Liver (tissue), 8 donors: ENCODE measurements at regions not wholly inside any gene's neighbourhood (a gene's known extent, or its start where the extent isn't known, plus 50 kb on each side); places are given as distances from the start of the nearest gene placed in this dataset.

Experiments
- DNase-seq: peaks from one replicate; pipeline ENCODE4 v3.0.0-alpha.2; 2017; ENCODE audit warnings: low spot score
- H3K27ac ChIP-seq, 2 donors: one replicate each; pipeline ENCODE4 v1.7.0; 2013; ENCODE audit warnings: inconsistent platforms in 2 of 2, low read length in 2 of 2, control low read depth in 1 of 2, low read depth in 1 of 2, mild to moderate bottlenecking in 1 of 2
- H3K27me3 ChIP-seq, 4 donors: one replicate each; pipeline versions ENCODE4 v1.6.1 to v1.7.0; 2013; ENCODE audit warnings: low read length in 3 of 4, inconsistent platforms in 1 of 4, mild to moderate bottlenecking in 1 of 4, moderate library complexity in 1 of 4; ENCODE audit not compliant: control insufficient read depth in 4 of 4, insufficient read depth in 4 of 4
- H3K36me3 ChIP-seq, 4 donors: one replicate each; pipeline versions ENCODE4 v1.6.1 to v1.7.0; 2013; ENCODE audit warnings: low read length in 3 of 4, mild to moderate bottlenecking in 3 of 4, low read depth in 1 of 4, moderate library complexity in 1 of 4; ENCODE audit not compliant: control insufficient read depth in 4 of 4, insufficient read depth in 3 of 4
- H3K4me1 ChIP-seq, 4 donors: one replicate each; pipeline versions ENCODE4 v1.6.1 to v1.7.0; 2013; ENCODE audit warnings: low read length in 3 of 4, mild to moderate bottlenecking in 3 of 4, moderate library complexity in 1 of 4; ENCODE audit not compliant: control insufficient read depth in 4 of 4, insufficient read depth in 4 of 4
- H3K4me3 ChIP-seq, 3 donors: one replicate each; pipeline versions ENCODE4 v1.6.1 to v1.7.0; 2013; ENCODE audit warnings: low read length in 3 of 3, control low read depth in 1 of 3, low read depth in 1 of 3, mild to moderate bottlenecking in 1 of 3
- H3K9ac ChIP-seq, 2 donors: one replicate each; pipeline ENCODE4 v1.7.0; 2013; ENCODE audit warnings: low read length in 2 of 2, mild to moderate bottlenecking in 2 of 2, moderate library complexity in 2 of 2, control low read depth in 1 of 2, low read depth in 1 of 2
- H3K9me3 ChIP-seq, 4 donors: one replicate each; pipeline versions ENCODE4 v1.6.1 to v1.7.0; 2013; ENCODE audit warnings: low read length in 3 of 4; ENCODE audit not compliant: control insufficient read depth in 4 of 4
- EGR1 ChIP-seq, 2 donors: IDR thresholded peaks; 2 replicates each; pipeline ENCODE4 v1.6.1; 2016 to 2018; ENCODE audit warnings: antibody characterized with exemption in 2 of 2, low read depth in 2 of 2
- FOXA1 ChIP-seq: IDR thresholded peaks from 2 replicates; pipeline ENCODE4 v1.6.1; 2016; ENCODE audit warnings: antibody characterized with exemption
- FOXA2 ChIP-seq: IDR thresholded peaks from 2 replicates; pipeline ENCODE4 v1.6.1; 2016; ENCODE audit warnings: antibody characterized with exemption
- GABPA ChIP-seq, 2 donors: IDR thresholded peaks in 1 of 2; conservative IDR thresholded peaks in 1 of 2; 2 replicates each; pipeline ENCODE4 v1.6.1; 2016; ENCODE audit warnings: antibody characterized with exemption in 2 of 2, mild to moderate bottlenecking in 1 of 2, moderate library complexity in 1 of 2
- HNF4A ChIP-seq, 2 donors: conservative IDR thresholded peaks; 2 replicates each; pipeline ENCODE4 v1.6.1; 2016; ENCODE audit warnings: antibody characterized with exemption in 2 of 2, mild to moderate bottlenecking in 2 of 2
- HNF4G ChIP-seq: IDR thresholded peaks from 2 replicates; pipeline ENCODE4 v1.6.1; 2016; ENCODE audit warnings: antibody characterized with exemption
- JUND ChIP-seq, 2 donors: IDR thresholded peaks; 2 replicates each; pipeline ENCODE4 v1.6.1; 2016; ENCODE audit warnings: antibody characterized with exemption in 2 of 2
- NR2F2 ChIP-seq: IDR thresholded peaks from 2 replicates; pipeline ENCODE4 v1.6.1; 2016; ENCODE audit warnings: antibody characterized with exemption
- RAD21 ChIP-seq, 2 donors: IDR thresholded peaks; 2 replicates each; pipeline ENCODE4 v1.6.1; 2016; ENCODE audit warnings: antibody characterized with exemption in 2 of 2, mild to moderate bottlenecking in 2 of 2
- RXRA ChIP-seq, 2 donors: IDR thresholded peaks; 2 replicates each; pipeline ENCODE4 v1.6.1; 2017 to 2018; ENCODE audit warnings: antibody characterized with exemption in 2 of 2, mild to moderate bottlenecking in 1 of 2
- SP1 ChIP-seq: IDR thresholded peaks from 2 replicates; pipeline ENCODE4 v1.6.1; 2018; ENCODE audit warnings: antibody characterized with exemption, mild to moderate bottlenecking
- TAF1 ChIP-seq: conservative IDR thresholded peaks from 2 replicates; pipeline ENCODE4 v1.6.1; 2016; ENCODE audit warnings: antibody characterized with exemption, mild to moderate bottlenecking
- YY1 ChIP-seq: IDR thresholded peaks from 2 replicates; pipeline ENCODE4 v1.6.1; 2016; ENCODE audit warnings: antibody characterized with exemption, mild to moderate bottlenecking
- WGBS: extraction: QIAGEN DNeasy Blood & Tissue Kit; methylation state at CpG from one replicate; pipeline ENCODE4 v1.1.7; 2013; 5-methylcytosine and 5-hydroxymethylcytosine counted together
- TF ChIP-seq, protein P1 (sequence below): IDR thresholded peaks from 2 replicates; pipeline ENCODE4 v1.6.1; 2016; ENCODE audit warnings: antibody characterized with exemption, mild to moderate bottlenecking
- TF ChIP-seq, protein P2 (sequence below): IDR thresholded peaks from 2 replicates; pipeline ENCODE4 v1.6.1; 2016; ENCODE audit warnings: antibody characterized with exemption
- TF ChIP-seq, protein P3 (sequence below): IDR thresholded peaks from 2 replicates; pipeline ENCODE4 v1.6.1; 2016; ENCODE audit warnings: antibody characterized with exemption
- TF ChIP-seq, protein P4 (sequence below): fragments of 150-350 bp; IDR thresholded peaks from 2 replicates; pipeline ENCODE4 v1.5.1; 2017; ENCODE audit warnings: improper control_type of control experiment, low read depth, low read length; ENCODE audit not compliant: missing input control
- TF ChIP-seq, protein P5 (sequence below): IDR thresholded peaks from 2 replicates; pipeline ENCODE4 v1.6.1; 2016; ENCODE audit warnings: antibody characterized with exemption
- donor health status: healthy.
- donor health status: healthy.
- donor health status: healthy.
- donor health status: healthy.
- donor health status: healthy.

DNA sequence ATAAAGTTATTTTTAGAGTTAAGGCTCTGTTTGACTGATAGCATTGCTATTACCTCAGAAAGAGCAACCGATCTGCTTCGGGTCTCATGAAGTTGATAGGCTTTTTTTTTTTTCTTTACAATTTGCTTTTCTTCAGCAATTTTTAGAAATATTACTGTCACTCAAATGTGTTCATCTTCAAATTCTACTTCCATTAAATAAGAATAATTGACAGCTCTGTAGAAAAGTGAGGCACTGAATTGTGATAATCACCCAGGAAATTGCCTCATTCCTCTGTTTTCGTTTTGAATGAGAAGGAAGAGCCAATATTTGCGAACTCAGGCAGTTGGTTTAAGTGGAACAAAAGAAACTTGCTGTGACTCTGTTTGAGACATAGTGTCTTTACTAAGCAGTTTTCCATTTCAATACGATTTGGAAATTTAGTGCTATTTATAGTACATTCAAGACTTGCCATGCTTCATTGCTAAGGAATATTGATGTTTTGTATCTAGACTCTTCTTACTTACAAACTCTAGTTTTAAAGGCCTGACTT lies 700.5 kb upstream of the CDH10 start:
- 59% methylated on average over 5 of the region's 5 CpGs for WGBS
- Histone ChIP-seq H3K27ac (no peak overlapping the region), H3K4me1 (no peaks in the 10 kb centered on the region), H3K27me3 (no peaks in the 10 kb centered on the region), H3K4me3 (no peak overlapping the region), H3K9me3 (no peaks in the 10 kb centered on the region), H3K9ac (no peak overlapping the region), H3K36me3 (no peaks in the 10 kb centered on the region)
- DNase-seq: no peak
- TF ChIP-seq, protein P1, sequence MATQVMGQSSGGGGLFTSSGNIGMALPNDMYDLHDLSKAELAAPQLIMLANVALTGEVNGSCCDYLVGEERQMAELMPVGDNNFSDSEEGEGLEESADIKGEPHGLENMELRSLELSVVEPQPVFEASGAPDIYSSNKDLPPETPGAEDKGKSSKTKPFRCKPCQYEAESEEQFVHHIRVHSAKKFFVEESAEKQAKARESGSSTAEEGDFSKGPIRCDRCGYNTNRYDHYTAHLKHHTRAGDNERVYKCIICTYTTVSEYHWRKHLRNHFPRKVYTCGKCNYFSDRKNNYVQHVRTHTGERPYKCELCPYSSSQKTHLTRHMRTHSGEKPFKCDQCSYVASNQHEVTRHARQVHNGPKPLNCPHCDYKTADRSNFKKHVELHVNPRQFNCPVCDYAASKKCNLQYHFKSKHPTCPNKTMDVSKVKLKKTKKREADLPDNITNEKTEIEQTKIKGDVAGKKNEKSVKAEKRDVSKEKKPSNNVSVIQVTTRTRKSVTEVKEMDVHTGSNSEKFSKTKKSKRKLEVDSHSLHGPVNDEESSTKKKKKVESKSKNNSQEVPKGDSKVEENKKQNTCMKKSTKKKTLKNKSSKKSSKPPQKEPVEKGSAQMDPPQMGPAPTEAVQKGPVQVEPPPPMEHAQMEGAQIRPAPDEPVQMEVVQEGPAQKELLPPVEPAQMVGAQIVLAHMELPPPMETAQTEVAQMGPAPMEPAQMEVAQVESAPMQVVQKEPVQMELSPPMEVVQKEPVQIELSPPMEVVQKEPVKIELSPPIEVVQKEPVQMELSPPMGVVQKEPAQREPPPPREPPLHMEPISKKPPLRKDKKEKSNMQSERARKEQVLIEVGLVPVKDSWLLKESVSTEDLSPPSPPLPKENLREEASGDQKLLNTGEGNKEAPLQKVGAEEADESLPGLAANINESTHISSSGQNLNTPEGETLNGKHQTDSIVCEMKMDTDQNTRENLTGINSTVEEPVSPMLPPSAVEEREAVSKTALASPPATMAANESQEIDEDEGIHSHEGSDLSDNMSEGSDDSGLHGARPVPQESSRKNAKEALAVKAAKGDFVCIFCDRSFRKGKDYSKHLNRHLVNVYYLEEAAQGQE: no peak
- TF ChIP-seq TAF1 (no peak), HNF4G (no peak), RXRA (IDR thresholded peaks at IDR 0.05) (no peak), FOXA1 (no peak), YY1 (no peak), SP1 (no peak)
- TF ChIP-seq, protein P2, sequence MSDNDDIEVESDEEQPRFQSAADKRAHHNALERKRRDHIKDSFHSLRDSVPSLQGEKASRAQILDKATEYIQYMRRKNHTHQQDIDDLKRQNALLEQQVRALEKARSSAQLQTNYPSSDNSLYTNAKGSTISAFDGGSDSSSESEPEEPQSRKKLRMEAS: no peak
- TF ChIP-seq, protein P3, sequence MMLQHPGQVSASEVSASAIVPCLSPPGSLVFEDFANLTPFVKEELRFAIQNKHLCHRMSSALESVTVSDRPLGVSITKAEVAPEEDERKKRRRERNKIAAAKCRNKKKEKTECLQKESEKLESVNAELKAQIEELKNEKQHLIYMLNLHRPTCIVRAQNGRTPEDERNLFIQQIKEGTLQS: no peak
- TF ChIP-seq, protein P4, sequence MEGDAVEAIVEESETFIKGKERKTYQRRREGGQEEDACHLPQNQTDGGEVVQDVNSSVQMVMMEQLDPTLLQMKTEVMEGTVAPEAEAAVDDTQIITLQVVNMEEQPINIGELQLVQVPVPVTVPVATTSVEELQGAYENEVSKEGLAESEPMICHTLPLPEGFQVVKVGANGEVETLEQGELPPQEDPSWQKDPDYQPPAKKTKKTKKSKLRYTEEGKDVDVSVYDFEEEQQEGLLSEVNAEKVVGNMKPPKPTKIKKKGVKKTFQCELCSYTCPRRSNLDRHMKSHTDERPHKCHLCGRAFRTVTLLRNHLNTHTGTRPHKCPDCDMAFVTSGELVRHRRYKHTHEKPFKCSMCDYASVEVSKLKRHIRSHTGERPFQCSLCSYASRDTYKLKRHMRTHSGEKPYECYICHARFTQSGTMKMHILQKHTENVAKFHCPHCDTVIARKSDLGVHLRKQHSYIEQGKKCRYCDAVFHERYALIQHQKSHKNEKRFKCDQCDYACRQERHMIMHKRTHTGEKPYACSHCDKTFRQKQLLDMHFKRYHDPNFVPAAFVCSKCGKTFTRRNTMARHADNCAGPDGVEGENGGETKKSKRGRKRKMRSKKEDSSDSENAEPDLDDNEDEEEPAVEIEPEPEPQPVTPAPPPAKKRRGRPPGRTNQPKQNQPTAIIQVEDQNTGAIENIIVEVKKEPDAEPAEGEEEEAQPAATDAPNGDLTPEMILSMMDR: no peak

DNA sequence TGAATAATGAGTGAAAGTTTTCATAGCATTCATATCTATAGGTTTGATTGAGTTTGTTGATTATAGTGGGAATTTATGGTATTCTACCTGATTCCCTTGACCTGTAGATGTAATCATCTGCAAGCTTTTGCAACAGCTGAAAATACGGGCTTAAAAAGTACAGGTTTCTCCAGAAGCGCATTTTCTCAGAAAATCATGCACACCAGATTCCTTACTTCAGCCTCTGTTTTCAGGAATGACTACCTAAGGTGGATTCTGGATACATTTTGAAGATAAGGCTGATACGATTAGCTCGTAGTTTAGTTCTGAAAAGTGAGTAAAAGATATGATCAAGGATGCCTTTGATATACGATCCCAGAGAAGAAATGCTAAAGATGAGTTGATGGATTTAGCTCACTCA lies 694.8 kb upstream of the CDH10 start:
- DNase-seq: no peak
- no peaks in the 10 kb centered on the region for H3K27me3 ChIP-seq
- H3K4me1 ChIP-seq: no peaks in the 10 kb centered on the region
- no peaks in the 10 kb centered on the region for H3K9me3 ChIP-seq
- no peaks in the 10 kb centered on the region for H3K36me3 ChIP-seq
- no peak overlapping the region for H3K9ac ChIP-seq
- WGBS: 77% methylated on average over 5 of the region's 5 CpGs
- no peak overlapping the region for H3K27ac ChIP-seq
- no peak overlapping the region for H3K4me3 ChIP-seq
- no peak for TF ChIP-seq RAD21 (IDR thresholded peaks at IDR 0.05)
- TF ChIP-seq, protein P5, sequence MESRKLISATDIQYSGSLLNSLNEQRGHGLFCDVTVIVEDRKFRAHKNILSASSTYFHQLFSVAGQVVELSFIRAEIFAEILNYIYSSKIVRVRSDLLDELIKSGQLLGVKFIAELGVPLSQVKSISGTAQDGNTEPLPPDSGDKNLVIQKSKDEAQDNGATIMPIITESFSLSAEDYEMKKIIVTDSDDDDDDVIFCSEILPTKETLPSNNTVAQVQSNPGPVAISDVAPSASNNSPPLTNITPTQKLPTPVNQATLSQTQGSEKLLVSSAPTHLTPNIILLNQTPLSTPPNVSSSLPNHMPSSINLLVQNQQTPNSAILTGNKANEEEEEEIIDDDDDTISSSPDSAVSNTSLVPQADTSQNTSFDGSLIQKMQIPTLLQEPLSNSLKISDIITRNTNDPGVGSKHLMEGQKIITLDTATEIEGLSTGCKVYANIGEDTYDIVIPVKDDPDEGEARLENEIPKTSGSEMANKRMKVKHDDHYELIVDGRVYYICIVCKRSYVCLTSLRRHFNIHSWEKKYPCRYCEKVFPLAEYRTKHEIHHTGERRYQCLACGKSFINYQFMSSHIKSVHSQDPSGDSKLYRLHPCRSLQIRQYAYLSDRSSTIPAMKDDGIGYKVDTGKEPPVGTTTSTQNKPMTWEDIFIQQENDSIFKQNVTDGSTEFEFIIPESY: no peak
- no peak for TF ChIP-seq RXRA (IDR thresholded peaks at IDR 0.05)
- no peak for TF ChIP-seq GABPA (IDR thresholded peaks at IDR 0.05 in 1 of 2, conservative IDR thresholded peaks at IDR 0.05 in 1 of 2)
- no peak for TF ChIP-seq YY1
- TF ChIP-seq, protein P4: no peak
- TF ChIP-seq HNF4G: no peak
- TF ChIP-seq TAF1: no peak
- TF ChIP-seq, protein P1: no peak
- TF ChIP-seq SP1: no peak
- TF ChIP-seq JUND (IDR thresholded peaks at IDR 0.05): no peak
- no peak for TF ChIP-seq HNF4A (conservative IDR thresholded peaks at IDR 0.05)
- no peak for TF ChIP-seq EGR1 (IDR thresholded peaks at IDR 0.05; ENCODE audit: low read depth in 2 of 2)
- TF ChIP-seq, protein P3: no peak
- TF ChIP-seq FOXA2: no peak
- no peak for TF ChIP-seq NR2F2
- no peak for TF ChIP-seq FOXA1
